GM18858 (cell line): ENCODE measurements at regions not wholly inside any gene's neighbourhood (a gene's known extent, or its start where the extent isn't known, plus 50 kb on each side); places are given as distances from the start of the nearest gene placed in this dataset.
"Not testable (repeated sequence)": the region's sequence is repeated elsewhere in the genome, so short reads cannot be mapped to it uniquely, and the experiment has no call there.

Experiments
- ATAC-seq: cut with Tn5 transposase; IDR thresholded peaks from one replicate; pipeline ENCODE4 v1.9.1; 2021; ENCODE audit not compliant: unreplicated experiment

DNA sequence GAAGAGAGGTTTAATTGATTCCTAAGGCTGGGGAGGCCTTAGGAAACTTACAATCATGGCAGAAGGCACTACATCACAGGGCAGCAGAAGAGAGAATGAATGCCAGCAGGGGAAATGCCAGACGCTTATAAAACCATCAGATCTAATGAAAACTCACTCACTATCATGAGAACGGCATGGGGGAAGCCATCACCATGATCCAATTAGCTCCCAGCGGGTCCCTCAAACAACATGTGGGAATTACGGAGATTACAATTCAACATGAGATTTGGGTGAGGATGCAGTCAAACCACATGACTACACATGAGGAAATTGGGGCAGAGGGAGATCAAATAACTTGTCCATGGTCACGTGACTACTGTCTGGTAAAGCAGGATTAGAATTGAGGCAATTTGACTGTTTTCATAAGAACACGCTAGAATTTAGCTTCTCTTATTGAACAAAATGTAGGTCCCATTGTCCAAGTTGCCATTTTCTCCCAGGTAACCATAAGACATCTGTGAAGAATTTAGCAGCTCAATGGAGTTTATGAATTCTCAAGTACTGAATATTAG lies 445.1 kb upstream of the CDH20 start:
- ATAC-seq = no peak

DNA sequence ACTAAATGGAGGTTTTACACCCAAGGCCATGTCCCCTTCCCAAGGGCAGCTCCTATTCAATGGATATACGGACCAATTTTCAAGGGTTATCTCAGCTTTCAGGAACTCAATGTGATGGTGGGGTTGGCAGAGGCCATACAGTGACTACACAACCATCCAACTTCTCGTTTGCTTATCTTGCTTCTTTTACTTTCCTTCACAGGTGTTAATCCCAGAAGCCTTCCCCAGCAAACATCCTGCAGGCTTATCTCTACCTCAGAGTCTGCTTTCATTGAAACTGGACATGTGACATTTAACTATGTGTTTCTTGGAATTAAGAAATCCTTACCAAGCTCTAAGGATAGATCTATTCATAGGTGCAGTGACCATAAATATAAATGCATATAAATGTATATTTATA lies 443.8 kb upstream of the CDH20 start:
- no peak for ATAC-seq

DNA sequence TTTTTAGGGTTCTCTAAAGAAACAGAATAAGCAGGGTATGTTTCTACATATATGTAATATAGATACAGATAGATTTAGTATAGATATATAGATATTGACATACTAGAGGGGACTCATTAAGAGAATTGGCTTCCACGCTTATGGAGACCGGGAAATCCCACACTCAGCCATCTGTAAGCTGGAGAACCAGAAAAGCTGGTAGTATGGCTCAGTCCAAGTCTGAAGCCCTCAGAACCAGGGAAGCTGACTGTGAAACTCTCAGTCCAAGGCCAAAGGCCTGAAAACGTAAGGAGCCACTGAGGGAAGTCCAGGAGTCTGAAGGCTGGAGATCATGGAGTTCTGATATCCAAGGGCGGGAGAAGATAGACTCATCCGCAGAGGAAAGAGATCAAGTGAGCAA lies 441.3 kb upstream of the CDH20 start:
- no peak for ATAC-seq

DNA sequence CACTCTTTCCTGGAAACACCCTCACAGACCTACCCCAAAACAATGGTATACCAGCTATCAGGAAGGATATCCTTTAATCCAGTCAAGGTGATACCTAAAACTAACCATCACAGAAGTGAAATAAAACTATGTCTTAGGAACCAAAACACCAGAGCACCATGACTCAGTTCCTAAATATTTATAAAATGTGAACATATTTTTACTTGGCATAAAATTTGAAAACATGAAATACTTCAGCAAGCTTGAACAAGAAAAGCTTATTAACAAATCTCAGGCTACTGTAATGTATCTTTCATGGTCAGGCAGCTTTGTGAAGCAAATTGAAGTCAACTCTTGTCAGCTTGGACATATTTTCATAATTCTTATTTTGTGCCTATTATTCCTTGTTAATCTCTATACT lies 440.8 kb upstream of the CDH20 start:
- ATAC-seq = no peak

DNA sequence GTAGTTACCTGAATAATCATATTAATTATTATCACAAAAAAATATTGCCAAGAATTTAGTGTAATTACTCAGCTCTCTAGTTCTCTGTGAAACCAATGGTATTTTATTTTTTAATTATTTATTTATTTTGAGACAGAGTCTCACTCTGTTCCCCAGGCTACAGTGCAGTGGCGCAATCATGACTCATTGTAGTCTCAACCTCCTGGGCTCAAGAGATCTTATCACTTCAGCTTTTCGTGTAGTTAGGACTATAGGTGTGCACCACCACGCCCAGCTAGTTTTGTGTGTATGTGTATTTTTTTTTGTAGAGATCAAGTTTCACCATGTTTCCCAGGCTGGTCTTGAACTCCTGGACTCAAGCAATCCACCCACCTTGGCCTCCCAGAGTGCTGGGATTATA lies 440.4 kb upstream of the CDH20 start:
- no peak for ATAC-seq

DNA sequence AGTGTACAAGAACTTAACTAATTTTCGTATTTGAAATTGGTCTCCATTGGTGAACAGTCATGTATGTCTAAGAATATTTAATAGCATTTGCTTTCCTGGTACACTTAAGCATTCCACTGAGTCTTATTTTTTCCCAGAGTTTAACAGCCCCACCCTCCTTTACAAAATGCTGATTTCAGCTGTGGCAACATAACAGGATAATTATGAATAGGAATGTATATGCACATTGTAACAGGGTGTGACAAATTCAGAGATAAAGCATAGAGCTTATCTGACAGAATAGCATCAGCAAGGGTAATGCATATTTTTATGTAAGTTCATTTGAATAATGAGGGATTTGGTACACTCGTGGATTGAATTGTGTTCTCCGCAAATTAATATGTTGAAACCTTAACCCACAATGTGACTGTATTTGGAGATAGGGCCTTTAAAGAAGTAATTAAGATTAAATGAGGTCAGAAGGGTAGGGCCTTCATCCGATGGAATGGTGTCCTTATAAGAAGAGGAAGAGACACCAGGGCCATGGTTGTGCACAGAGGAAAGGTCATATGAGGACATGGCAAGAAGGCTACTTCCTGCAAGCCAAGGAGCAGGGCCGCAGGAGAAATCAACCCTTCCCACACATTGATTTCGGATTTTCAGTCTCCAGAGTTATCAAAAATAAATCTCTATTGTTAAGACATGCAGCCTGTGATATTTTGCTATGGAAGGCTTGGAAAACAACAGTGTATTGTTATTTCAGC lies 439.7 kb upstream of the CDH20 start:
- ATAC-seq = no peak

DNA sequence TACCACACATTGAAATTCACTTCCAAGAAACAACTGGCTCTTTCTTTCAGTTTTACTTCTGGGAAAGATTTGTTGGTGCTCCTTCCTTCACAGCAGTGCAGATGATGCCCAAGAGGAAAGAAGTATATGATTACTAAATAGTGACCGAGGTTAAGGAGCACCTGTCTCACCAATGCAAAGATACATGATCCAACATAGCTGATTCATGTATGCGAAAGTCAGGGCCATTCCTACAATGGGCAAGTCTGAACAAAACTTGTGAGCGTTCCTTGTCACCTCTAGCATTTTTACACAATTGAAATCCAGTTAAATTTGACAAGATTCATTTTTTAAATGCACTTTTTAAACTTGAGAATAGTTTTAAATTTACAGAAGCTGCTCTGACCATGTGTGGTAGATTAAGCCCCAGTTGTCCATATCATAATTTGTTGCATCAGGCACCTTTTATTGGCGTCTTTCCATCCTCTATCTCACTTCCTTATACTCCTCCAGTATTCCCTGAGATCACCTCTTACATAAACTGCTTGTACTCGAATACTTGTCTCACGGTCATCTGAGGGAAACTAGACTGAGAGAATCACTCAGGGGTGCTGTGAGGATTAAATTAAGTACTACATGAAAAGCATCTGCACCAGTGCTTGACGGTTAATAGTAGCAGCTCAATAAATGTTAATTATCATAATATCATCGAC lies 438.8 kb upstream of the CDH20 start:
- no peak for ATAC-seq

DNA sequence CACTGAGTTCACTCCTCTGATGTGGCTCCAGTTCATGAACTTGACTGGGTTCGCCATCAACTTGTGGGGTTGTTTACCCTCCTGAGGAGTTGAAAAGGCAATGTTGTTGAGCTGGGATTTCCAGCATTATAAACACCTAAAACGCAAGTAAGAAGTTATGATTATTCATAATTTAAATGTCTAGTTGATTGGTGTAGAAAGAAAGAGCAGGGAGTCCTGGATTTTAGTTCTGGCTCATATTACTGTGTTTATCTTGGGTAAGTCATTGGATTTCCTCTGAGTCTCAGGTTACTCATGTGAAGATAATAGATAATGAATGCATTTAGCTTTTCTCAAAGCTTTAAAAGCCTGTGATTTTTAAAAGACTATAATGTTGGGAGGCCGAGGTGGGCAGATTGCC lies 438.0 kb upstream of the CDH20 start:
- ATAC-seq = no peak

DNA sequence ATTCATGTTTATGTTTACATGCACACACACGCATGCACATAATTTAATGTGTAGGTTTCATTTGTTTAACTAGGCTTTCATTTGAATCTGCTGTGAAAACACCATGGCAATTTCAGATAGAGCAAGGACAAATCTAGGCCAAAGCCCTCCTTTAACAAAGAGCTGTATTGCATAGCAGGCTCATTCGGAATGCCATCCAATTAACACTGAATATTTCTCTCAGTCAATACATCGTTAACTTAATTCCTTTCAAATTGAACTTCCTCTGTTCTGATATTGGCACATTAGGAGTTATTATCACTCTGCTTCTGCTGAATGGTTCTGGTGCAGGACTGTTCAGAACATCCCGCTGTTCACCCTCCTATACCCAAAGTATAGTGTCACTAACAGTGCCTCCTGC lies 435.1 kb upstream of the CDH20 start:
- ATAC-seq = no peak

DNA sequence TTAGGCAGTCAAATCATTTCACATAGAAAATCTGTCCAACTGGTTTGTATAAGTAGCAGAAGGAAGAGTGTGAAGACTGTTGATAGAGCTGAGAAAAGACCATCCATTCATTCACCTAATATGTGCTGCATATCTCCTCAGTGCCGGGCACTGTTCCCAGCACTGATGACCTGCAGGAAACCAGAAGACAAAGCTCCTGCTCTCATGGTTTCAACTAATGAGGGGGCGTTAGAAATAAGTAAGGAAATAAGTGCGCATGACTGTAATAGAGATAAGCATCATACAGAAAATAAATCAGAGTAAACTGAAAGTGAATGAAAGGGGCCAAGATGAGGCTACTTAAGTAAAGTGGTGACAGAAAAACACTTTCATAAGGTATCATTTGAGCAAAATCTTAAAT lies 427.5 kb upstream of the CDH20 start:
- no peak for ATAC-seq

DNA sequence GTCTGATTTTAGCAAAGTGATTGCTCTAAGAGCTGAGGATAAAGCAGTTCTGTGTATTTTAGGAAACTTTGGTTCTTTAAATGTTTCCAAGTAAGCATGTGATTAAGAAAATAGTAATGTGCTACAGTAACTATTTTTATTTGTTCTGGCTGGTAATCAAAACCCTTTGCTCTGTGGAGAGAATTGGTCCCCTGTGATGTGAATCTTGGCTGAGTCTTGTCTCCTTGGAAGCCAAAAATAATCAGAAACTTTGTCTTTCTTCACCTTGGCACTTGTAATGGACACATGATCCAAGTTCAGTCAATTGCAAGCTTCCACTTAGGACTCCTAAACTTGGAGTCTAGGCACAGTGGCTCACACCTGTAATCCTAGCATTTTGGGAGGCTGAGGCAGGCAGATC lies 422.7 kb upstream of the CDH20 start:
- ATAC-seq = no peak

DNA sequence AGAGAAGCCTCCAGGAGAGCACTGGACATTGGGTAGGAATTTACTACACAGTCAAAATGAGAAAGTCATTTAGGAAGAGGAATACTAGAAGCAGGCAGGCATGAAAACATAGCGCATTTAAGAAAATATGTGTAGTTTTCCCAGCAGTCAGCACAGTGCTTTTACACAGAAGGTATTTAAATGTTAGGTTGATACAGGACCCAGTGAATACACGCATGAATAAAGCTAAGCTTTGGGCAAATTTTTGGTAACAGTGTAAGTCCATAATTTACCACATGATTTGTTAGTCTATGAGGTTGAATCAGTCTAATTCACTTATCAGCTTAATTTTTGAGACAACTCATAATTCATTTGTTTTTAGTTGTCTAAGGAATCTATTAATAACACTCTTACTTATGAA lies 421.7 kb upstream of the CDH20 start:
- ATAC-seq = no peak

DNA sequence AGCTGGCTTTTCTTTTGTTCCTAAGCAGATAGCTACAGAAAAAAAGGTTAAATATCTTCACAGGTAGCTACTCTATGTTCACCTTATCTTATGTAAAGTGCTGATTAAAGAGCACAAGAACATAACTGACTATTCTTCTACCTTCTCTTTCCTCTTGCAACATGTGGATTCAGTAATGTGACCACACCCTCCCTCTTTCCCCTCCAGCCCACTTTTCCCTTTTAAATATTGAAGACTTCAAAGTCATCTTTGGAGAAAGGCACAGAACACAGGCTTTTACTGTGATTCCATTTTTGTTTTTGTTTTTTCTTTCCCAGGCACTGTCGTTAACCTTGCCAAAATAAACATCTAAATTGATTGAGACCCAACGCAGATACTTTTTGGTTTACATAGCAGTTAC lies 418.1 kb upstream of the CDH20 start:
- no peak for ATAC-seq

DNA sequence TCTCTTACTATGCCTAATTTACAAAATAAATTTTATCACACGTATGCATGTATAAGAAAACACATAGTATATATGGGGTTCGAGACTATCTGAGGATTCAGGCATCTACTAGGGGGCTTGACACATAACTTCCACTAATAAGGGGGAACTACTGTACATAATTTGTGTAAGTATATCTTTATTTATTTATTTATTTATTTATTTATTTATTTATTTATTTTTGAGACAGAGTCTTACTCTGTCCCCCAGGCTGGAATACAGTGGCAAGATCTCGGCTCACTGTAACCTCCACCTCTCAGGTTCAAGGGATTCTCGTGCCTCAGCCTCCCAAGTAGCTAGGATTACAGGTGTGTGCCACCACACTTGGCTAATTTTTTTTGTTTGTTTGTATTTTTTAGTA lies 414.4 kb upstream of the CDH20 start:
- ATAC-seq = not testable (repeated sequence)

DNA sequence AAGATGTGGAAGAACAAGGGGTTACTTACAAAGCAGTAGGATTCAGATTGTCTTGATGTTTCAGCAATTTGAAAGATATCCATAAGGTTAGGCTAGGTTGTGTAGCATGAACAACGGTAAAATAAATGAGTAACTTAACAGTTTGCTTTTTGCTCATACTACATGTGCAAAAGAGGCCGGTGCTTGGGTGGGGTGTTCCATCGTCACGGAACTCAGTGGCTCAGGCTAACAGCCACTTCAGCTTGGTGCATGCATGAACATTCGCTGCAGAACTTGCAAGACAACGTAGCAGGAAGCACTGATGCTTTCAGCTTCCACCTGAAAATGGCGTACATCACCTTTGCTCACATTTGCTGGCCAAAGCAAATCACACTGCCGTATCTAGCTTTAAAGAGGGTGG lies 407.3 kb upstream of the CDH20 start:
- ATAC-seq = no peak

DNA sequence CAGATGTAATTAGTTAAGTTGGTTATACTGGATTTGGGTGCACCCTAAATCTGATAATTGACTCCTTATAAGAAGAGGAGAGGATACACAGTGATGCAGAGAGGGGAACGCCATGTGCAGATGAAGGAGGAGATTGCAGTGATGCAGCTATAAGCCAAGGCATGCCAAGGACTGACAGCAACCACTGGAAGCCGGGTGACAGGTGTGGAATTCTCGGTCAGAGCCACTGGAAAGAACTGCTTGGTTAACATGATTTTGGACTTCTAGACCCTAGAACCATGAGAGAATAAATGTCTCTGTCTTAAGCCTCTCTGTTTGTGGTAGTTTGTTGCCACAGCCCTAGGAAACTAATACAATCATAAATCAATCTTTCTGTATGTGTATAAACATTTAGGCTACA lies 403.3 kb upstream of the CDH20 start:
- ATAC-seq = no peak

DNA sequence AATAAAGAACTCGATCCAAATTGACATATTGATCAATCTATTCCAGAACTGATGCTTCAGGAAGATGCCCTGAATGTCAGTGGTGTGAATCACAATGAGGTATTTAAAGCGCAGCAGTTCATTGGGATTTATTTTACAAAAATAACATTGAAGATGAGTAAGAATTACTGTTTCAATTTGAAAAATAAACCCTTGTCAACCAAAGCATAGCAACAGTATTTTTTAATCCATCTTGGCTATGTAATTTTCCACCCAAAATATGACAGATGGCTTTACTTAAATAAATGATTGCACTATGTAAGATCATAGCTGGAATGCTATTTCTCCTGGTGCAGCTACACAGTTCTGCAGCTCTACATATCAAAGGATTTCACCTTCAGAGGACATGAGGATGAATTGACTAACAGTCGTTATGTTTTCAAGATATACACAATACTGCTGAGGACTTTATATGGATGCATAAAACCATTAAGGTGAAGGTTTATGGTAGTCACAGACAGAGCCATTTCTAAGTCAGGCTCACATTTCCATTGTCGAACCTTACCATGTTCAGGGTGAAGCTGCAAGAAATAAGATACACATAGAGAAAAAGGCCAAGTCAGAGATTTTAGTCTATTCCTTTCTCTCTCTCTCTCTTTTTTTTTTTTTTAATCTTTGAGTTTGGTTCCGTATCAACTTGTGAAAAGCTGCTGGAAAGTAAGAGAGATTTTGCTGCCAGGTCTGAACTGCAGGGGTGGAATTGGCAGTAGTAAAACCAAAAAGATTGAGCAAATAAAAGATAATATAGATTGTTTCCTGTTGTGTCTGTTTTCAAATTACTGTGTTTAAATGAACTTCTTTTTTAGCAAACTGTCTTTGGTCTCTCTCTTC lies 398.0 kb upstream of the CDH20 start:
- no peak for ATAC-seq

DNA sequence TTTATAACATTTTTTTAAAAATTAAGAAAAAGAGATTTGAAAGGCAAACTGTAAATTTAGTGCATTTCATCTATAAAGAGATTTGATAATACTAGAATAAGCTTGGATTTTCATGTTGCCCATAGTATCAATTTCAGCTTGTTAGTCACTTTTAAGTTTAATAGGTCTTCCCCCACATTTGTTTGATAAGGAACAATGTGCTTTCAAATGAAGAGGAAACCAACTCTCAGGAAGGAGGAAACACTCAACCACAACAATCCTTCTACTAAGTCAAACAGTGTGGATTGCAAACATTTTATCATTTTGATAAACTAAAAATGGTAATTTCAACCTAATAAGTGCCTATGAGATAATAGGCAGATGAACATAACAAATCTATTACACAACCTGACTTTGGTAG lies 397.1 kb upstream of the CDH20 start:
- ATAC-seq = no peak

DNA sequence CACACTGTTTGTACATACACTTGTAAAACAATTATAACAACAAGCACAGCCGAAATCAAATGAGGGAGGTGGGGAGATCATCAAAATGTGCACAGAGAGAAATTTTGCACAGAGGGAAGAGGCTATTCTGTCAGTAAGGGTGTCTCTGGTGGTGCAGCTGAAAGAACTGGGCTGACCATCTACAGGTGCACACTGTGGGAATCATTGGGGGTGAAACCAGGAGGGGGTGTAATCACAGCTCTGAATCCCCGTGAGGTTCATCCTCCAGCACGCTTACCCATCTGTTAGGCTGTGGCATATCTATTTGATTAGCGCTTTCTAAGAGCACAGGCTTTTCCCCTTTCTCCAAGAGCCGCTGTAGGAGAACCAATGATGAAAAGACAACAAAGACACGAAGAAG lies 389.9 kb upstream of the CDH20 start:
- no peak for ATAC-seq

DNA sequence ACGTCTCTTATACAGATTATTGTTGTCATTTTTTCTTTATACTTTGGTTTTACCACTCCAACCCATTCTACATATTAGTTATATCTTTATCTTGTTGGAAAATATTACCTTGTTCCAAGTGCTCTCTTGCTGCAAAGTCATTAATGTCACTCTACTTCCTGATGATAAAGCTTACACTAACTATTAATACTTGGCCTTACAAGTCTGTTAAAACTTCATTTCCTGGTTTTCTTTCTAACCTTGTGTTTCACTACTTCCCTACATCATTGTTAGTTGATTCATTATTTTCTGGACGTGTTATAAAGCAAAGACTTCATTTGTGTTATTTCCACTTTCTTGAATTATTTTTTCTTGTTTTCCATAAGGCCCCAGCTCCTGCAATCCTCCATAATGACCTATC lies 382.6 kb upstream of the CDH20 start:
- no peak for ATAC-seq

DNA sequence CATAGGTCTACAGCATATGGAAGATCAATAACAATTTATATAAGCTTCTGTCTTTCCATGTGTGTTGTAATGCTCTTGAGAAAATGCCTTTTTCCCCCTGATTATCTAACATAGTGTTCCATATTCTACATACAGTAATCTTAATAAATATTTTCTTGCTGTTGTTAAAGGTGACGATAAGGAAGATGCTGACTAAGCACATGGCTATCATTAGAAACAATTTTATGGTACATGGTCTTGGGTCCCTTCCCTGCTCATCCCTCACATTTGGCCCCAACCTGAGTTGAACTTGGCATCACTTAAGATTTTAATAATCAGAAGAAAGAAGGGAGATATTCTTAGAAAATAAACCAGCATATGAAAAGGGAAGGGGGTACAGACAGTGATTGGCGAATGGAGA lies 382.1 kb upstream of the CDH20 start:
- ATAC-seq = no peak

DNA sequence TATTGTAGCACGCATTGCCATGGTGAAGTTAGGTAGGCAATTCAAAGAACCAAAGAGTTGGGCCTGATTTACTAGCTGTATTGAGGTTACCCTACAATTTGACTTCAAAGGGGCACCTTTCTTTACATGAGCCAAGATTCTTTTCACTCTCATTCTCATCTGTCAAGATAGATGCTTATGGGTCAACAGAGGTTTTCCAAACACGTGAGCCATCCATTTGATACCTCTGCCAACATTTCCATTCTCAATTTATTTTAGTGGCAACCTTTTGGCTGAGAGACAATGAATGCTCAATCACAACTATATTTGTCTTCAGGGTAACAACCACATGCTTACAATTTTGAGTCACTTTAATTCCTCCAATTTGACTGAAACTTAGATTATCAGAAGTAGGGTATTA lies 370.6 kb upstream of the CDH20 start:
- ATAC-seq = no peak
